ENCODE measurements at regions not wholly inside any gene's neighbourhood (a gene's known extent, or its start where the extent isn't known, plus 50 kb on each side); places are given as distances from the start of the nearest gene placed in this dataset.

DNA sequence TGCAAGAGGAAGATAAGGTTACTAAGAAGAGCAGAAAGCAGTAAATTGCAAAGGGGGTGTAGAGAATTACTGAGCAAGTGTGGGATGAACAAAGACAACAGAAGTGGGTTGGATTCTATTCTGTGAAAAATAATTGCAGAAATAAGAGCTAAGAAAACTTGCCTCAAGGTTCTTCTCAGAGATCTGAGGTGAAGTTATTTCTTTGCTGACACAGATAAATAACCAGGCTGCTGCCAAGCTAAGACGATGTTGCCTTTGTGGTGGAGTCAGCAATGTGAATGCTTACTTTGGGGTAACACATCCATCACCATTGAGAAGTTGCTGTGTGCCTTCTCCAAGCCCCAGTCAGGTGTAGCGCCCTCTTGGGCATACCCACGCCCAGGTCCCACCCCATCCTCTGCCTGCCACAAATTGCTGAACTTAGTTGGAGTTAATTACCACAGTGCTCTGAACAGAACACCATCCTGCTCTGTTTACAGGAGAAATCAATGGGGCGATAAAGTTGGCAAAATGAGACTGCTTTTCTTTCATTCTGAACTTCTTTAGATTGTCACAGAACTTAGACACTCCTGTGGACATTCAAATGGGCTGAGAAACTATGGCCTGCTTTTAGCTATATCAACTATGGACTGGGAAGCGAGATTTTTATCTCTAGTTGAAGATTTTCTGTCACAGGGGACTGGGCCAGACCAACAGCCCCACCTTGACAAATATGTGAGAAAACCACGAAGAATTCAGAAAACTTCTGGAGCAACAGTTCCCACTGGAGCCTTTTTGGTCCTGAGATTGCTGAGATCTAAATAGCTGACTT is 283.6 kb downstream of the TMX3 start:
- no peak for TF ChIP-seq CBX5 (IDR thresholded peaks at IDR 0.05; ENCODE audit: low read depth, low read length)
- TF ChIP-seq, protein P1, sequence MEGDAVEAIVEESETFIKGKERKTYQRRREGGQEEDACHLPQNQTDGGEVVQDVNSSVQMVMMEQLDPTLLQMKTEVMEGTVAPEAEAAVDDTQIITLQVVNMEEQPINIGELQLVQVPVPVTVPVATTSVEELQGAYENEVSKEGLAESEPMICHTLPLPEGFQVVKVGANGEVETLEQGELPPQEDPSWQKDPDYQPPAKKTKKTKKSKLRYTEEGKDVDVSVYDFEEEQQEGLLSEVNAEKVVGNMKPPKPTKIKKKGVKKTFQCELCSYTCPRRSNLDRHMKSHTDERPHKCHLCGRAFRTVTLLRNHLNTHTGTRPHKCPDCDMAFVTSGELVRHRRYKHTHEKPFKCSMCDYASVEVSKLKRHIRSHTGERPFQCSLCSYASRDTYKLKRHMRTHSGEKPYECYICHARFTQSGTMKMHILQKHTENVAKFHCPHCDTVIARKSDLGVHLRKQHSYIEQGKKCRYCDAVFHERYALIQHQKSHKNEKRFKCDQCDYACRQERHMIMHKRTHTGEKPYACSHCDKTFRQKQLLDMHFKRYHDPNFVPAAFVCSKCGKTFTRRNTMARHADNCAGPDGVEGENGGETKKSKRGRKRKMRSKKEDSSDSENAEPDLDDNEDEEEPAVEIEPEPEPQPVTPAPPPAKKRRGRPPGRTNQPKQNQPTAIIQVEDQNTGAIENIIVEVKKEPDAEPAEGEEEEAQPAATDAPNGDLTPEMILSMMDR (IDR thresholded peaks at IDR 0.05; ENCODE audit: control extremely low read depth in 1 of 3, insufficient read depth in 1 of 3, low read depth in 1 of 3, low read length in 3 of 3), result peak in 2 of 3 experiments; percentile 4 to 17; a peak in 2 of 4 replicates
- no peak for TF ChIP-seq EZH2 (IDR thresholded peaks at IDR 0.05; ENCODE audit: low read depth, low read length, severe bottlenecking)
